GM19023 (cell line): ENCODE measurements at regions not wholly inside any gene's neighbourhood (a gene's known extent, or its start where the extent isn't known, plus 50 kb on each side); places are given as distances from the start of the nearest gene placed in this dataset.

Experiments
- ATAC-seq: cut with Tn5 transposase; IDR thresholded peaks from one replicate; pipeline ENCODE4 v1.9.1; 2021; ENCODE audit warnings: mild to moderate bottlenecking, moderate library complexity; ENCODE audit not compliant: unreplicated experiment

DNA sequence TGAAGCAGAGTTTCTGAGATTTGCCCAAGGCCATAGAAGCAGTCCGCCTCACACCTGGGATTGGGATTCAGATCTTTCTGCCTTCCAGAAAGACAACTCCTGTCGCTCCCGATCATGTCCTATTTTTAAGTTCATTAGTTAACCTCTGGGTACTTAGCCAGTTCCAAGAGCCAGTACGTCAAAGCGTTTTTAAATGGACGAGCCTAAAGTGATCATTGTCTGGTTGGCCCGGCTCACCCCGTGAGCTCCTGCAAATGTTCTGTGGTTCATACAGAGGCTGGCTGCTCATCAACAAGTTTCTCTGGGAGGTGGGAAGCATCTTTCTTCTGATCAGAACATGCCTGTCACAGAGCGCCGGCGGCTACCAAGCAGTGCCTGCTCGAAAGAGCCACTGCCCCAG lies 554.5 kb upstream of the WWC1 start:
- ATAC-seq: no peak

DNA sequence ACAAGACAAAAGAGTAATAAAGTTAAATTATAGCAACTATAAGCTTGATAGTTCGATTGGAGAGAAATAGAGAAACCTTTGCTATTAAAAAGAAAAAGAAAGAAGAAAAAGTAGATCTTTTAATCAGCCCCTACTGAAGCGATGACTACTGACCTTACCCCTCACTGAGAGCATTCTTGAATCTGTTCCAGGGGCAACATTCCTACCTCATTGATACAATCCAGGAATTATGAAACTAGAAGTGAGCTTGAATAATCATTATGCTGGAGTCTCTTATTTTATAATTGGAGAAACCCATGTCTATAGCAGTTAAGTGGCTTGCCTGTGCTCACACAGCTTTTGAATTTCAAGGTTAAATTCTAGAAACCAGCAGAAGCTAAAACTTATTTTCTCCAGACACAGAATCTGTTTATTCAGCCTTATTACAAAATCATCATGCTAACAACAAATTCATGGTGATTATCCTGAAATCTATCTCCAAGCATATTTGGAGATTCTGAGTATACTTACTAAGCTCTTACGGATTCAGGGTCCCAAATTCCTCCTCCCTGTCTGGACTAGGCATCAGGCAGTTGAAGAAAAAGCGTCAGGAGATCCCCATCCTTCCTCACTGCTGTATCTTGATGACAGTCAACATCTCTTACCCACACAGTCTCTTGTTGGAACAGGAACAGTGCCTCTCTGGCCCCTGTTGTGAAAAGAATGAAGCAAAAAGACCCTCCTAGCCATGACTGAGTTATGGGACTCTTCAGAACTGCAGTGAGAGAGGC lies 547.6 kb upstream of the WWC1 start:
- no peak for ATAC-seq

DNA sequence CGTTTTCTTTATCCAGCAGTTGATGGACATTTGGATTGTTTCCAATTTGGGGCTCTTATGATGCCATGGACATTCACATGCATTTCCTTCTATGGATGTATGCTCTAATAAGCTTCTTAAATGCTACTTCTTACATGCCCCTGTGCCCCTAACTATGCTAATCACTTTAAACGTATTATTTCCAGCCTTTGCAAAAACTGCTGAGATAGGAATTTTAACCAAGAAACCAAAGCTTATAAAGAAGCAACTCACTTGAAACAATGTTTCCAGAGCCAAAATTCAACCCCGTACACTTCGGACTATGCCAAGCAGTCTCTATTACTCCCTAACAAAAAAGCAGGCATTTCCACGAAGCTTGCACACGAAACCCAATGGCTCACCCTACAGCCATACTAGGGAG lies 545.6 kb upstream of the WWC1 start:
- ATAC-seq: no peak

DNA sequence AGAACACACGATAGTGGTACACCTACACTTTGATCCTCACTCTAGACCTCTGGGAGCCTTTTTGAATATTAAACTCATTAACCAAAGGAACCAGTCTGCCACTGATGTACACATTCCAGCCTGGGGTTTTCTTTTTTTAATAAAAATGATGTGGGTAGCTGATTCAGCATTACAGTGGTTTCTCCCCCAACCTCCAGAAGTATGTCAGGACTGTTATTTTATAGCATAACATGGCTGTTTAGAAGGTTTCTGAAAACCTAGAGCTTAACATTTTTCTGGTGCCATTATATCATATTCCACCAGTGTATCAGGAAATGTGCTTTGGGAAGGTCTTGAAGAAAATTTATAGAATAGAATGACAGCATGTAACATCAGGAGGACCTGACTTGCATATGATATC lies 540.9 kb upstream of the WWC1 start:
- ATAC-seq: no peak

DNA sequence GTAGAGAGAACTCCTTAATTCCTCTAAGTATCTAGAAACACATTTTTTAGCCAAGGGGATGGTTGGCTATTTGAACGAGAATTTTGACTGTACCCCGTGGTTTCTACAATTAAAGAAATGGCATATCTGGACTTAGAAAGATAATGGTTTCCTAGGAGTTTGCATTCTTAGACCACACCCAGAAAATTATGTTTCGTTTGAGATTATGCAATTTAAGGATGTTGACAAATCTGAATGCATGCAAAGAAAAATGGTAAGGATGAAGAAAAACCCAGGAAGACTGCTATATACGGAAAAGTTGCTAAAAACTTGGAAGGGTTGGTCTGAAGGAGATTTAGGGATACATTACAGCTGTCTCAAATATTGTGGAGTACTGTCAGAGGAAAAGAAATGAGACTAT lies 538.5 kb upstream of the WWC1 start:
- ATAC-seq: no peak

DNA sequence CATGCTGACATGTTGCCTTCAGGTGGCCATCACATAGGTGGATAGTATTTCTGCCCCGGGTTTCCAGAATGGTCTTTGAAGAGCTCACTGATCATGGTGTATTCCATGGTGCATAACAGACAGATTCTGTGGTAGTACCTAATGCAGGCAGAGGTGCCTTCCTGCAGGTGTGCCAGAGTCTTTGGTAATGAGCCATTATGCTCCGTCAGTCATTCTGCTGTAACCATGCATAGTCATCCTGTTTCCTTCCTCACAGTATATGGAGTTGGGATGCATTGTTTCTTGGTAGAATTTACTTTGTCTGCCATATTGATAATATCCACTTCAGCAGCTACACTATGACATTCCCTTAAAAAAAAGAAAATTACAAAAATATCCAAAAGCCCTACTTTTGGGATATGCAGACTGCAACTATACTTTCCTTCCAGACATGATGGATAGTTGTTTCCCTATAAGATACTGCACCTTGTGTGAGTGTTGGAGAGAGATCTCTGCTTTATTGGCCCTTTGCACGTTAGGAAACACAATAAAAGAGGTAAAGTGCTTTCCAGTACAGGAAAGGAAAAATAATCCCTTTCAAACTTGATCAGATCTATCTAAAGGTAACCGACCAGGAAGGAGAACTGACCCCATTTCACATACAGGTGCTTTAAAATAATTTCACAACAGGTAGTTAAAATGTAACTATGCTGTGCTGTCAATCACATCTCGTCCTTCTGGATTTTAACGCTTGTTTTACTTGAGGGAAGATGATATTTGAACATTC lies 537.5 kb upstream of the WWC1 start:
- no peak for ATAC-seq

DNA sequence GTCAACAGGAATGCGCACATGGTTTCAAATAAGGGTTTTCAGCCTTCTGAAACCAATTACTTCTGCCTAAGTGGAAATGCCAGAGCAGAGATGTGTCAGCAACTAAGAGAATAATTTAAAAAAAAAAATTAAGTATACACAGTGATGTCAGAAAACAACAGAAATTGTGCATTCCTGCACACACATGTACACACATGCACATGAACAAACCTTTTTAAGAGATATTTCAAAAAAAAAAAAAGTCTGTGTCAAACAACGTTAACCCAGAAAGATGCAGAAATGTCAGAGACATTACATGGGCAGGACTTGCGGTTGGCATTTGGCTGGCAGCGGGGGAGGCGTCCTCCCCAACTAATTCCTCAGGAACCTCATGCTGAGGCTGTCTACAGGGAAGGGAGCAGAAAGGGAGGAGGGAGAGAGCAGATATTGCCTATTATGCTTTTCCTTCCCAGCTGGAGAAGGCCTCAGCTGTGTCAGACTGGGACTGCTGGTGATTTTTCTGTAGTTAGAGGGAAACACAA lies 536.9 kb upstream of the WWC1 start:
- ATAC-seq: no peak

DNA sequence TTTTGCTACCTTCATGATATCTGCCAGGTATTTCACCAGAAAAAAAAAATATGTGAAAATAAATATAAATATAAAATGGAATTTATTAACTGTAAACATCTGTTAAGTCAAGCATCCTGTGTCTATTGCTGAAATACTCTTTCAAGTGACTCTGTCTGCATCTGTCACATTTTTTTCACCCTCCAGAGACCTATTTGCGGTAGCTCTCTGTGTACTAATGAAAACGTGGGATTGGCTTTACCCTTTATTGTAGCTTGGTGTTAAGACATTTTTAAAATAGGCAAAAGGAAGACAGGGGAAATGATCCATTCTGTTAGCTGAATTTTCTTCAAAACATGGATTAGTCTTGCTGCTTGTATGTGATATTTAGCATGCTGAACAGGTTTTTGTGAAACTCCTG lies 536.0 kb upstream of the WWC1 start:
- no peak for ATAC-seq

DNA sequence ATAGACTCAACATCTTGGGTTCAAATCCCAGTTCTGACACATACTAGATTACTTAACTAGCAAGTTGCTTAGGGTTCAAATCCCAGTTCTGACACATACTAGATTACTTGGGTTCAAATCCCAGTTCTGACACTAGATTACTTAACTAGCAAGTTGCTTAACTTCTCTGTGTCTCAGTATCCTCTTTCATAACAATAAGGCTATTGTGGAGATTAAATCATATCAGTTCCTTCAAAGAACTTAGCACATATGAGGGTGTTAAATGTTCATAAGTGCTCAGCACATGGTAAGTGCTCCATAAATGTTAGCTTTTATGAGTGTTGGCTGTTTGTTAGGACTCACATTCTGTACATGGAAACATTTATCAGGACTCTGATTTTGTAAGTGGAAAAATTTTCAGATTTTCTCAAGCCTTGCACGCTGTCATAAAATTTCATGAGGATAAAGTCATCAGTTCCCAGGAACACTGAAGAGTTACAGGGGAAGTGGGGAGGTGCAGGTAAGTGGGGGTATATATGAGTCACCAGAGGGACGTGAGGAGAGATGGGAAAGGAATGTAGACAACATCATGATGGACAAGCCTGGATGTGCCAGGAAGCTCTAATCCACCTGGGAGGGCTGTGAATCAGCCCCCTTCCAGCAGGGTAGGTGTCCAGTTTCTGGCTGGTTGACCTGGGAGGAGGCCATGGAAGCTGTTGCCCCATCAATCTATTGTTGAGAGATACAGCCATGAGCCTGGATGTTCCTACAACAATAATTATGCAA lies 532.2 kb upstream of the WWC1 start:
- no peak for ATAC-seq

DNA sequence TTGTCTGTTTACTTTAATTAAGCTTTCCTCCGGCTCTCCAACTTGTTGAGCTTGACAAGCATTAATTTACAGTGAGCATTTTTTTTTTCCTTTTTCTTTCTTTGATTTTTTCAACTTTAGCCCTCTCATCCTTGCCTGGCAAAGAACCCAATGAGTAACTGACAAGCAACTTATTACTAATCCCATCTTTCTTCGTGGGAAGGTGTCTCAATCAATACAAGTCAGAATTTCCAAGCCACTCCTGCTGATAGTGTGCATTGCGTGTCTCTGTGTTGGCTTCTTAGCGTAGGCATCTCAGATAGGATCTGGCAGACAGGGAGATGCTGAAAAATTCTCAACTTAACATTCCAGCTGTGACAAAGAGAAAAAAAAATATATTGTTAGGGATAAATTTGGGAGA lies 527.7 kb upstream of the WWC1 start:
- no peak for ATAC-seq

DNA sequence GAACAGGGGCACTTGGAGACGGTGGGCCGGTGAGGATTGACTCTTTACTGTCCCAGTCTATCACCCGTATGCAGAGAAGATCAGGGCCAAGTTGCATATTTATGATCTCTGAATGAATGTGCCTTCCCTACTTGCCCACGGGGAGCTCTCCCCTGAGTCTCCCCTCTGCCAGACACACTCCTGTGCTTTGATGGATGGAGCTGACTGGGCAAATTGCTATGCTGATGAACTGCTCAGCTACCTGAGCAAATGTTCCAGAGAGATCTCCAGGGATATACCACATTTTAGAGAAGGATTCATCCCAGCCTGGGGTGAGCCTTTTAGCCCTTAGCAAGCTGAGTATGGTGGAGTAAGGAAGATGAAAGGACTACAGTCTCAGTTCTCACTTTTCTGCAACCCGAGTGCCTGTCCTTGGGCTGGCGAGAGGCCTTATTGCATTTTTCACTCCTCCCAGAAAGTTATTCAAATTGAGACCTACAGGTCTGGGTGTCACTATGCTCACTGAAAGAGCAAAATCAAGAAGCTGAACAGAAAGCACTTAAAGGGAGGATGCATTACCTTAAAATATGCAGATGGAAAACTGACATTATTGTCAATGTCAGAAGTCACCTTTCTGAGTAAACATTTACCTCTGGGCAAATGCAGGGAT lies 526.7 kb upstream of the WWC1 start:
- ATAC-seq: no peak

DNA sequence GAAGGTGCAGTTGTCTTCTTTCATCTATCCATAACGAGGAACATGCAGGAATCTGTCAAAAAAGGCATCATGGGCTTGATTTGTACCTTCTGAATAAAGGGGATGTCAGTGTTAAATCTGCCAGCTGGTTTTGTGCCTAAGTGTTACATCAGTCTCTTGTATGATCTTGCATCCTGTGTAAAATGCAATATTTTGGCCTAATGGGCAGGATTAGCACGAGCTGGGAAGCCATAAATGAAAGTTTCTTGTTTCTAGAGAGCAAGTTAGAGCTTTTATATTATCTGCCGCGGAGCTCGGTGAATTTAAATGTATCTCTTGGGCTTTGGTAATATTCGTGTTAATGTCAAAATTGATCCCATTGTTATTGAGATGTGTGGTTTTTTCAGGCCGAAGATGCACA lies 526.1 kb upstream of the WWC1 start:
- no peak for ATAC-seq

DNA sequence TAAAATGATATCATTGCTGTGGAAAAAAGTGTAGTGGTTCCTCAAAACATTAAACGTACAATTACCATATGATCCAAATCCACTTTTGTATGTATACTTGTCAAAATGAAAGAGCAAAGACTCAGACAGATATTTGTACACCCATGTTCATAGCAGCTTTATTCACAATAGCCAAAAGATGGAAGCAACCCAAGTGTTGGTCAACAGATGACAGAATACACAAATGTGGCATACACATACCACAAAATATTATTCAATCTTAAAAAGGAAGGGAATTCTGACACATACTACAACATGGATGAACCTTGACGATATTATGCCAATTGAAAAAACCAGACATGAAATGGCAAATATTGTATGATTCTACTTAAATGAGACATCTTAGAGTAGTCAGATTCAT lies 524.5 kb upstream of the WWC1 start:
- ATAC-seq: no peak

DNA sequence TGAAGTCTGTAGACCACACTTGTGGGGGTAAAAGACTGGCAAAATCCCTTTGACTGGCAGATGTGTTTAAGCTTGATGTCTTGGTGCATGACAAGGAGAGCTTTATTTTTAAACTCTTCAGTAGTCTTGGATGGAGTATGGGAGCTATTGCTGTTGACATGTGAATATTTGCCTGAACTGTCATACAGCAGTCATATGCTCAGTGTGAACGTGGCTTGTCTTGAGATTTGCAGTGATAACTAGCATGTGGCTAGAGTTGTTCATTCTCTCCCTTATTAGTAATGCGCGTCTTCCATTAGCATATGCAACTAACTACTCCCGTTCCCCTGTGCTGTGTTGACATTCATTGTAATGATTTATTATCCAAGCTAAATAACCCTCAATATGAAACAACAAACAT lies 523.6 kb upstream of the WWC1 start:
- no peak for ATAC-seq

DNA sequence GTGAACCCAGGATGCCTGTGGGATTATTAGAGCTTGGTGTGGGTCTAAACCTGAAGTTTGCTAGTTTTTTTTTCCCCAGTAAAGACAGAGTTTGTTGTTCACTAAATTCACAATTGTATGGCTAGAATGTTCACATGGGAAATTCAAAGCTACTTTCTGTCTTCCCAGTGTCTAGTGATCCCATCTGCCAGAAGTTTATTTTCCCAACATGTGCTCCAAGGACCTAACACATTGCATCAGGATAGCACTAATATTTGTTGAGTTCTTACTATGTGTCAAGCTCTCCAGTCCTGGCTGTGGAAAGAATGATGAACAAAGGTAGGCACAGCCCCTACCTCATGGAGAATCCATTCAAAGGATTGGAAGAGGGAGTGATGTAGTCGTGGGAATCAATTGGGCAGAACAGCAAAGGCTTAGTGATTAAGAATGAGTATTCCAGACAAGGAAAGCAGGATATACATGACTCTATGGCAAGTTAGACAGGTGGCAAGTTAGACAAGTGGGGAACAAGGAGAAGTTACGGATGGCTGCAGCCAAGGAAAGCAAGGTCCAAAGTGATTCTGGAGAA lies 521.5 kb upstream of the WWC1 start:
- ATAC-seq: no peak

DNA sequence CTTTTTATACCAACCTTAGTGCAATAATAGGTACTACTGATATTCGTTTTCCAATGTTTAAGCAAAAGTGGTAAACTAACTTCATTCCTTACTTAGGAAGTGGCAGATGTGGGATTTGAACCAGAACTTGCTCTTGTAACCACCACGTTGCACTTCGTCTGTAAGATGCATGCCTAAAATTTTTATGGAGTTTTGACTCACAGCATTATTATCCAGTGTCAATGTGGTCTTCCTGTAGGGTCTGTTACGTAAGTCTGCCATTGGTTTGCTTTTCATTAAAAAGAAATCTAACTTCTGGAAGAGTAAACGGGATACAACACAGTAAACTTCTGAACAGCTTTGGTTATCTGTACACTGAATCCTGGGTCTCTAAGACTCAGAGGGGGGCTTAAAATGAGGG lies 521.0 kb upstream of the WWC1 start:
- no peak for ATAC-seq

DNA sequence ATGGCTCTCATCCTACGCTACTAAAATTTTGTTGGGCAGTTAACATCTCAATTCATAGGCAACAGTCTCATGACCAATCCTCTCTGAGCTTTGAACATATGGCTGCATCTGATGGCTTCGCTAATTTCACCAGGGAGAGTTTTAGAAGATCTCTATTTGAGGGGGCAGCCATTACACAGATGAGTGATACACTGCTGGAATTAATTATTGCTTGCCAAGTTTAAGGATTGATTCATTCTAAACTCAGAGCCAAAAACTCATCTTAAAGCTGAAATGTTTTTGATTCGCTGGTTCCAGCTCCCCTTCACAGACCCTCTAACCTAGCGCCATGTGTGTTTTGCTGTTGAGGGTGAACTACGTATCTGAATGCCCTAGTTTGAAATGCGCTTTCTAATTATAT lies 519.9 kb upstream of the WWC1 start:
- ATAC-seq: no peak

DNA sequence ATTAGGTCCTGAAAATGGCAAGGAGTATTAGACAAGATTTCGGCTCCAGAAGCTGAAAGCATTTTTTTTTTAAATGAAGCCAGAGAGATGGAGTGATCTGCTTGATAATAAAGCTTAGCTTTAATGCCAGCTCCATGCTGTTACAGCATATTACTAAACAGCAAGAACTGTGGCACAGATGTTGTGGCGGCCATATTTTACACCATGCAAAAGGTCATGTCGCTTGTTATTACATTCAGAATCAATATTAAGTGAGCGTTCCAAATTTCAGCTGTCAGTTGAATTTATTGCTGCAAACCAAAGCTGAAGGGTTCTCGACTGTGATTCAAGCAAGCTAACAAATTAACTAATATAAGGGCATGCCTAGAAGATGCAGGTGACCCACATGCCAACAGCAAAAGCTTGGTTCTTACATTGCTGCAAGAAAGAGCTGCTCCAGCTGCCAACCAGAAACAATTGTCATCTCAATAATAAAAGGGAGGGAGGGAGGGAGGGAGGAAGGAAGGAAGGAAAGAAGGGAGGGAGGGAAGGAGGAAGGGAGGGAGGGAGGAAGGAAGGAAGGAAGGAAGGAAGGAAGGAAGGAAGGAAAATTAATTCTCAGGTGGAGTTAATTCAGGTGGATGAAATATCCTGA lies 517.7 kb upstream of the WWC1 start:
- ATAC-seq: no peak

DNA sequence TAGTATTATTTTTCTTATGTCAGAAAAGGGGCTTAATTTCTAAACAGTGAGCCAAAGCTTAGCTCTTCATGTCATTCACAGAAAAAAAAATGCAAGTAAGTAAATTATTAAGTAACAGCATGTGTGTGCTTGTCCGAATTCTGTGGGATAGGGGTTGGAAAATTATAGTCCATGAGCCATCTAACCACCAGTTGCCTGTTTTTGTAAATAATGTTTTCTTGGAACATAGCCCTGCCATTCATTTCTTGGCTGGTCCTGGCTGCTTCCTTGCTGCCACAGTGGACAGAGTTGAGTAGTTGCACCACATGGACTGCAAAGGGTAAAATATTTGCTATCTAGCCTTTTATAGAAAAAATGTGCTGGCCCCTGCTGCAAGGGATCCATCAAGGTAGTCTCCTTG lies 513.7 kb upstream of the WWC1 start:
- no peak for ATAC-seq

DNA sequence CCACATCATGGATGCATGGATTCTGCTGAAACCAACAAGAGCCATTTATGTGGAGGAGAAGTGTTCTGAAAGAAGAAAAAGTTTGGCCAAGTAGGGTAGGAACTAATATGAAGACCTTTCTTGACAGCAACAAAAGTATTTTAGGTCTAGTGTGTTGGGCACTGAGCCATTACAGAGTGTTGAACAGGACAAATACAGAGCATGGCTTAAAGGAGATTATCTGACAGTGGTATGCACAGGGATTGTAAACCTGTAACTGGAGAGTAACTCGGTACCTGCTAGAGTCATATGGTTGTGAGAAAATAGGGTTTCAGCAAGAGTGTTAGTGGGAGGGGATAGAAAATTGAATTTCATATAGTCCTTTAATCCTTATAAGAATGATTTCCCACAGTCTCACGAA lies 513.2 kb upstream of the WWC1 start:
- no peak for ATAC-seq
